K562 (cell line): ENCODE measurements at regions not wholly inside any gene's neighbourhood (a gene's known extent, or its start where the extent isn't known, plus 50 kb on each side); places are given as distances from the start of the nearest gene placed in this dataset.

ENCODE experiments used
- ATAC-seq: fragments of 200-7000 bp; cut with Tn5 transposase; 3 replicates; pipeline ENCODE4 v1.9.1; 2020; ENCODE audit warnings: moderate library complexity
- BruUV-seq: library from RNA; stranded (reverse); fragments of 400-500 nt; replicated peaks from 2 replicates; lab custom pipeline; 2021; lab: Mats Ljungman, UMichigan
- CTCF ChIA-PET: fragments of 300-600 bp; formaldehyde crosslinking; extraction: SDS; loops from one replicate; lab custom pipeline; 2021; ENCODE audit warnings: low intra/inter-chr PET ratio; lab: Yijun Ruan, JAX
- POLR2A ChIA-PET: fragments of 300-600, 350-650 bp; sonication (Branson Sonifier 250); formaldehyde crosslinking; extraction: SDS; loops from one replicate; lab custom pipeline; 2021; ENCODE audit warnings: antibody characterized with exemption, inconsistent platforms; lab: Yijun Ruan, JAX
- DNase-seq, 4 experiments: peaks; one replicate each; pipeline versions ENCODE4 v3.0.0 to v3.0.0-alpha.2; 2011 to 2018; ENCODE audit warnings: low spot score in 3 of 4, mixed read lengths in 3 of 4; ENCODE audit errors: extremely low read depth in 1 of 4
- FAIRE-seq: peaks from 2 replicates; lab custom pipeline; 2011; peaks lifted over from hg19 to GRCh38; lab: Jason Lieb, UNC
- H2AFZ ChIP-seq: 2 replicates; pipeline ENCODE4 v1.6.0; 2011; ENCODE audit warnings: low read depth, low read length, control low read depth, inconsistent platforms
- H3K27ac ChIP-seq: fragments of 200-600 bp; 3 replicates; pipeline ENCODE4 v1.8.0; 2011; ENCODE audit warnings: low read depth, mild to moderate bottlenecking, control low read depth, inconsistent platforms, low read length, moderate library complexity, mixed read lengths; ENCODE audit errors: extremely low read depth
- H3K27me3 ChIP-seq, 2 experiments: fragments of 300-600 bp in 1 of 2; 2 replicates in 1 of 2; 3 replicates in 1 of 2; pipeline versions ENCODE4 v1.6.0 to v1.8.0; 2011; ENCODE audit warnings: inconsistent platforms in 2 of 2, low read length in 2 of 2, mild to moderate bottlenecking in 1 of 2, mixed read lengths in 1 of 2, moderate library complexity in 1 of 2; ENCODE audit not compliant: control insufficient read depth in 2 of 2, insufficient read depth in 2 of 2
- H3K36me3 ChIP-seq: fragments of 300-600 bp; 3 replicates; pipeline ENCODE4 v1.8.0; 2011; ENCODE audit warnings: mild to moderate bottlenecking, low read length, inconsistent platforms; ENCODE audit not compliant: control insufficient read depth, insufficient read depth
- H3K4me1 ChIP-seq, 2 experiments: fragments of 200-600 bp in 1 of 2; replicated peaks in 1 of 2; 2 replicates in 1 of 2; 3 replicates in 1 of 2; pipeline versions ENCODE4 v1.5.1 to v1.8.0; 2011; ENCODE audit warnings: inconsistent platforms in 2 of 2, low read length in 2 of 2, mild to moderate bottlenecking in 1 of 2, mixed read lengths in 1 of 2, moderate library complexity in 1 of 2; ENCODE audit not compliant: control insufficient read depth in 2 of 2, insufficient read depth in 2 of 2
- H3K4me2 ChIP-seq: 2 replicates; pipeline ENCODE4 v1.6.1; 2011; ENCODE audit warnings: low read length, control low read depth, inconsistent platforms, mixed read lengths; ENCODE audit not compliant: insufficient read depth
- H3K4me3 ChIP-seq: fragments of 200-600 bp; sonication (generic), shearing (Covaris generic); 2 replicates; pipeline ENCODE4 v1.5.1; 2016; ENCODE audit warnings: control low read depth, inconsistent platforms
- H3K79me2 ChIP-seq: fragments of 200-600 bp; 3 replicates; pipeline ENCODE4 v1.8.0; 2011; ENCODE audit warnings: low read length, inconsistent platforms; ENCODE audit not compliant: control insufficient read depth, insufficient read depth
- H3K9ac ChIP-seq, 2 experiments: 2 replicates each; pipeline versions ENCODE4 v1.6.0 to v1.6.1; 2011; ENCODE audit warnings: low read depth in 2 of 2, low read length in 2 of 2, control low read depth in 1 of 2, inconsistent platforms in 1 of 2, mild to moderate bottlenecking in 1 of 2, mixed read lengths in 1 of 2; ENCODE audit not compliant: insufficient read depth in 1 of 2
- H3K9me1 ChIP-seq: one replicate; pipeline ENCODE4 v1.6.0; 2011; ENCODE audit warnings: inconsistent platforms, mild to moderate bottlenecking, low read length, moderate library complexity; ENCODE audit not compliant: control insufficient read depth, insufficient read depth
- H3K9me3 ChIP-seq: replicated peaks from 2 replicates; pipeline ENCODE4 v1.5.1; 2011; ENCODE audit warnings: low read depth, low read length, inconsistent platforms; ENCODE audit not compliant: control insufficient read depth, insufficient read depth
- H4K20me1 ChIP-seq: replicated peaks from 2 replicates; pipeline ENCODE4 v1.6.1; 2011; ENCODE audit warnings: low read length, inconsistent platforms, mixed read lengths; ENCODE audit not compliant: control insufficient read depth, insufficient read depth
- ZNF175 ChIP-seq: fragments of 200-800 bp; sonication (Bioruptor generic); IDR thresholded peaks from 2 replicates; pipeline ENCODE4 v1.6.1; 2016; ENCODE audit warnings: low read depth, mild to moderate bottlenecking, missing genetic modification characterization, missing compliant biosample characterization
- ZNF217 ChIP-seq: sonication (generic); formaldehyde crosslinking; IDR thresholded peaks from 2 replicates; pipeline ENCODE4 v1.8.0; 2022; ENCODE audit warnings: mild to moderate bottlenecking, missing genetic modification reagents
- WGBS: fragments of 100-300 bp; shearing (Covaris generic); methylation state at CpG from one replicate; pipeline ENCODE4 v1.1.6; 2016; ENCODE audit warnings: low coverage, mixed read lengths; ENCODE audit not compliant: insufficient coverage; ENCODE audit errors: missing lambda C conversion rate; 5-methylcytosine and 5-hydroxymethylcytosine counted together
- in situ Hi-C: fragments of 300-500 bp; cut with MboI; formaldehyde crosslinking; loops from 4 replicates; pipeline ENCODE4 v1.15.0; 2018; ENCODE audit warnings: inconsistent platforms, mixed read lengths
- intact Hi-C: fragments of 100-400 bp; cut with micrococcal nuclease; formaldehyde crosslinking; loops from 2 replicates; pipeline ENCODE4 v1.14.2; 2022
- TF ChIP-seq, protein P1 (sequence below): fragments of 250-450 bp; sonication (Bioruptor Pico); IDR thresholded peaks from 2 replicates; pipeline ENCODE4 v1.9.0; 2021; ENCODE audit warnings: mild to moderate bottlenecking, inconsistent platforms

DNA sequence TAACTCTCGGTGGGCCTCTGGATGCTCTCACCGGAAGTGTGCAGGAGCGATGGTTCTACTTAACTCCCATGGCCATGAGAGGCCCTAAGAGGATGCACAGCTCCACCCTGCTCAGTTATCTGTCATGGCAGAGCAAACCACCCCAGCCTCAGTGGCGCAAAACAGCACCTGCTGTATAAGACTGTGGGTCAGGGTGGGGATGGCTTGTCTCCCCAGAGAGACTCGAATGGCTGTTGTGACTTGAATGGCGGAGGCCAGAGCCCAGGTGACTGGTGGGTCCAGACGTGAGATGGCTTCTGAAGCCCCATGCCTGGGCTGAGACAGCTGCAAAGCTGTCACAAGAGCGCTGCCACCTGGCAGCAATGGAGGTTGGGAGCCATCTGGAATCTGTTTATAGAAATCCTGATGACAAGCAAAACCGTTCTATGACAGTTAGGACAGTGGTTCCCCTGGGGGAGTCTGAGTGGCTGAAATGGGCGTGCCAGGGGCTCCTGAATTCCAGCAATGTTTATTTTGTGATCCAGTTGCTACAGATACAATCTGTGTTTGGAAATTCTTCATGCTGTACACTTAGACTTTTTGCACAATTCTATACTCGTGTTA is 490.5 kb downstream of the TCERG1L start:
- Histone ChIP-seq H3K9me1 (no peaks in the 10 kb centered on the region), H3K36me3 (no peaks in the 10 kb centered on the region), H3K27ac (no peak overlapping the region), H3K4me1 (no peaks in the 10 kb centered on the region), H4K20me1 (no peaks in the 10 kb centered on the region), H3K27me3 (no peaks in the 10 kb centered on the region), H3K9ac (no peak overlapping the region), H2AFZ (no peak overlapping the region), H3K9me3 (no peaks in the 10 kb centered on the region), H3K4me2 (no peak overlapping the region), H3K4me3 (no peak overlapping the region)
- no peak for DNase-seq
- intact Hi-C loops (no loop called here), in situ Hi-C loops (no loop called here)
- WGBS = 0% methylated on average over 8 of the region's 11 CpGs
- ChIA-PET POLR2A (no interaction called here), CTCF (no interaction called here)
- no TSS peak for BruUV-seq
- ATAC-seq = no peak
- TF ChIP-seq ZNF217 = no peak
- TF ChIP-seq, protein P1, sequence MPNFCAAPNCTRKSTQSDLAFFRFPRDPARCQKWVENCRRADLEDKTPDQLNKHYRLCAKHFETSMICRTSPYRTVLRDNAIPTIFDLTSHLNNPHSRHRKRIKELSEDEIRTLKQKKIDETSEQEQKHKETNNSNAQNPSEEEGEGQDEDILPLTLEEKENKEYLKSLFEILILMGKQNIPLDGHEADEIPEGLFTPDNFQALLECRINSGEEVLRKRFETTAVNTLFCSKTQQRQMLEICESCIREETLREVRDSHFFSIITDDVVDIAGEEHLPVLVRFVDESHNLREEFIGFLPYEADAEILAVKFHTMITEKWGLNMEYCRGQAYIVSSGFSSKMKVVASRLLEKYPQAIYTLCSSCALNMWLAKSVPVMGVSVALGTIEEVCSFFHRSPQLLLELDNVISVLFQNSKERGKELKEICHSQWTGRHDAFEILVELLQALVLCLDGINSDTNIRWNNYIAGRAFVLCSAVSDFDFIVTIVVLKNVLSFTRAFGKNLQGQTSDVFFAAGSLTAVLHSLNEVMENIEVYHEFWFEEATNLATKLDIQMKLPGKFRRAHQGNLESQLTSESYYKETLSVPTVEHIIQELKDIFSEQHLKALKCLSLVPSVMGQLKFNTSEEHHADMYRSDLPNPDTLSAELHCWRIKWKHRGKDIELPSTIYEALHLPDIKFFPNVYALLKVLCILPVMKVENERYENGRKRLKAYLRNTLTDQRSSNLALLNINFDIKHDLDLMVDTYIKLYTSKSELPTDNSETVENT = no peak
- no peak for TF ChIP-seq ZNF175 (CRISPR knock-in tag)
- TF ChIP-seq, all 486 proteins: peak for 0
- FAIRE-seq = no peak
- no peaks in the 10 kb centered on the region for H3K79me2 ChIP-seq
